Keratinocyte (primary cell): ENCODE measurements at regions not wholly inside any gene's neighbourhood (a gene's known extent, or its start where the extent isn't known, plus 50 kb on each side); places are given as distances from the start of the nearest gene placed in this dataset.

Source experiments
- CTCF ChIP-seq, 3 experiments: IDR thresholded peaks in 1 of 3; conservative IDR thresholded peaks in 1 of 3; optimal IDR thresholded peaks in 1 of 3; 2 replicates in 2 of 3; 3 replicates in 1 of 3; pipeline versions ENCODE3 to v1.5.1; 2011; ENCODE audit warnings: low read length in 3 of 3, mild to moderate bottlenecking in 3 of 3, moderate library complexity in 2 of 3, control low read depth in 1 of 3, inconsistent platforms in 1 of 3; ENCODE audit not compliant: insufficient read depth in 2 of 3; ENCODE audit errors: extremely low read depth in 1 of 3
- EZH2 ChIP-seq: IDR thresholded peaks from one replicate; pipeline ENCODE4 v1.6.1; 2012; ENCODE audit warnings: inconsistent platforms, mild to moderate bottlenecking, low read length, moderate library complexity

DNA sequence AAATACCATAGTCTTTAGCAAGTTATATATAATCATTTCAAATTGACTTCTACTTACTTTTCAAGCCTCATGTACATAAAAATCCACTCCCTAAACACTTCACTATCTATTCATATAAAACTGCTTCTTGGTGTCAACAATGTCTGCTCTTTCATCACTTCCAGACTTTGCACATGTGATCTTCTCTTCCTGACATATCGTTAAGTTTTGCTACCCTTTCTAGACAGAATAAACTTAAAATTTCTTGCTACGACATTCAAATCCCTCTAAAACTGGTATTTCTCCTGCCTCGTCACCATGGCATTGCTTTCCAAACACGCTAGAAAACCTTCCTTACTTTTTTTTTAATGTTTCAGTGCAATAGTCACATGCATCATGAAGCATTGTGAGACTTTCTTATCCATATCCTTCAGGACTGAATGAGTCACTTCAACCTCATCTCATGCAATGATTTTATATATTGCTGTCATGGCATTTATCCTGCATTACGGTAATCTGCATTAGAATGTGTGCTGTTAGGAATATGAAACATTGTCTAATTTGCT, 122.8 kb downstream of the GMNC start:
- no peak for TF ChIP-seq CTCF (optimal IDR thresholded peaks at IDR 0.05 in 1 of 3, IDR thresholded peaks at IDR 0.05 in 1 of 3, conservative IDR thresholded peaks at IDR 0.05 in 1 of 3; ENCODE audit: extremely low read depth in 1 of 3, insufficient read depth in 2 of 3, low read length in 3 of 3)
- no peak for TF ChIP-seq EZH2
